ENCODE measurements at regions not wholly inside any gene's neighbourhood (a gene's known extent, or its start where the extent isn't known, plus 50 kb on each side); places are given as distances from the start of the nearest gene placed in this dataset.

DNA sequence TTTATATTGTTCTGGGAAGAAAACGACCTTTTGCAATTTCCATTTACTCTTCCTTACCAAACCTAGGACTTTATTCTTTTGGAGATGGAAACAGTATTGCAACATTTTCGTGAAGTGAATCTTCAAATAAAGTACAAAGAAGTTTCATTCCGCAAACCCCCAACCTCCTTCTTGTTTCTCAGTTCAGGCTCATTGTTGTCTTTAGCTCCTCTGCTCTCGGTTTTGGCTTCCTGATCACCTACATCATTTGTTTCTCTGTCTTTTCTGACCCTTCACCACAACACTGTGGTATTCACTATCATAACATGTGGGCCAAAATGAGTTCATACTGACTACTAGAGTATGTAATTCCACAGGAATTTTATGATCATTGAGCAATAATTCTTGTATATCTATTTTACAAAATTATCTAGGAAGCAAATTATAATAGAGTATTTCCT, 266.8 kb downstream of the ADAMTS20 start:
- H3K36me3 ChIP-seq: no peaks in the 10 kb centered on the region
- no peaks in the 10 kb centered on the region for H3K4me1 ChIP-seq
- DNase-seq (no peak), ATAC-seq (peak in 3 of 4 donors; percentile 18 to 68 (median 32)), FAIRE-seq (no peak)
- H3K4me3 ChIP-seq: no peak overlapping the region
- no peaks in the 10 kb centered on the region for H3K9me3 ChIP-seq
- H3K27ac ChIP-seq: no peak overlapping the region
- WGBS, 2 donors: 53 to 55% methylated on average over 4 of the region's 4 CpGs
- no peaks in the 10 kb centered on the region for H3K27me3 ChIP-seq
- TF ChIP-seq, protein P1, sequence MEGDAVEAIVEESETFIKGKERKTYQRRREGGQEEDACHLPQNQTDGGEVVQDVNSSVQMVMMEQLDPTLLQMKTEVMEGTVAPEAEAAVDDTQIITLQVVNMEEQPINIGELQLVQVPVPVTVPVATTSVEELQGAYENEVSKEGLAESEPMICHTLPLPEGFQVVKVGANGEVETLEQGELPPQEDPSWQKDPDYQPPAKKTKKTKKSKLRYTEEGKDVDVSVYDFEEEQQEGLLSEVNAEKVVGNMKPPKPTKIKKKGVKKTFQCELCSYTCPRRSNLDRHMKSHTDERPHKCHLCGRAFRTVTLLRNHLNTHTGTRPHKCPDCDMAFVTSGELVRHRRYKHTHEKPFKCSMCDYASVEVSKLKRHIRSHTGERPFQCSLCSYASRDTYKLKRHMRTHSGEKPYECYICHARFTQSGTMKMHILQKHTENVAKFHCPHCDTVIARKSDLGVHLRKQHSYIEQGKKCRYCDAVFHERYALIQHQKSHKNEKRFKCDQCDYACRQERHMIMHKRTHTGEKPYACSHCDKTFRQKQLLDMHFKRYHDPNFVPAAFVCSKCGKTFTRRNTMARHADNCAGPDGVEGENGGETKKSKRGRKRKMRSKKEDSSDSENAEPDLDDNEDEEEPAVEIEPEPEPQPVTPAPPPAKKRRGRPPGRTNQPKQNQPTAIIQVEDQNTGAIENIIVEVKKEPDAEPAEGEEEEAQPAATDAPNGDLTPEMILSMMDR (IDR thresholded peaks at IDR 0.05): no peak
- intact Hi-C loops (cut with DNase I): no loop called here

DNA sequence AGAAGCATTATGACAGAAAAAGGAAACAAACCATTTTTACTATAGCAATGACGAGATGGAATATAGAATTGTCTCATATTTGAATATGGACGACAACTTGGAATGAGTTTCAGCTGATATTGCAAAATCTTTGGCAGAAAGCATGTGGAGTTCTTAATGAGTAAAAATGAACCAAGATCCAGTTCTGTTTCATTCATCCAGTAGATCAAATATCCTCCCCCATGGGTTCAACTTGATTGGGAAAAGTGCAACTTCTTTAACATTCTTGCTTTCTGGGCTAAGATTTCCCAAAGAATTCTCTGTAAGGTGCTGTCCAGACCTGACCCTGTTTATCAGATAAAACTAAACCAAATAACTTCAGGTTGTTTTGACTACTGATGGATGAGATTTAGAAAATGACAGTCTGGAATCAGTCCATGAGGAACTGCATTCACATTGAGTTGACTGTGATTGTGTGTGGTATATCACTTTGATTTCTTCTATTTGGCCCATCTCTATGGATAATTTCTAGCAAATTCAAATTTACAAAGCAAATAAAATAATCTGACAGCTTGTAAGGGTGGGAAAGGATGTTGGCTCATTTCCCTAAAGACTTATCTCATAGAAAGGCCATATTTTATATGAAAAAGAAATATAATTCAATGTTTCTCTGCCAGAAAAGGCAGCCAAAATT, 267.4 kb downstream of the ADAMTS20 start:
- no peaks in the 10 kb centered on the region for H3K9me3 ChIP-seq
- DNase-seq (no peak), FAIRE-seq (no peak), ATAC-seq (no peak)
- no peak overlapping the region for H3K4me3 ChIP-seq
- TF ChIP-seq, protein P1 (IDR thresholded peaks at IDR 0.05): no peak
- H3K27me3 ChIP-seq: no peaks in the 10 kb centered on the region
- H3K4me1 ChIP-seq: no peaks in the 10 kb centered on the region
- intact Hi-C loops (cut with DNase I): no loop called here
- no peak overlapping the region for H3K27ac ChIP-seq
- WGBS, 2 donors: 40 to 59% methylated on average over 2 of the region's 2 CpGs
- no peaks in the 10 kb centered on the region for H3K36me3 ChIP-seq

DNA sequence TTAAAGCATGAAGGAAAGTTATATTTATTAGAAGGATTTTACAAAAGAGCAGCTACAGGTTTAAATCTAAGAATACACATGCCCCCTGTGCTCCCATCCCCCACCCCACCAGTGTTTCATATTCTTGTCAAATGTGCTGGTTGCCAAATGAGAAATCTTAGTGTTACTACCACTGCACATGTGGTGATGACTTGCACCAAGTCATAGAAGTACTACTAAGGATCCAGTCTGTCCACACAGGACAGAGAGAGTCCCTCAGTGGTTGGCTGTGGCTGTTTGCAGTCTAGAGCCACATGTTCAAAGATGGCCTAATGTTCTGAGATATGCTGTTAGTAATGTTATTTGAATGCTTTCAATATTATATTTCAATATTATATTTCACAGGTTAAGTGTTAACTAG, 268.8 kb downstream of the ADAMTS20 start:
- Histone ChIP-seq H3K4me1 (no peaks in the 10 kb centered on the region), H3K9me3 (no peaks in the 10 kb centered on the region), H3K27ac (no peak overlapping the region), H3K36me3 (no peaks in the 10 kb centered on the region), H3K27me3 (no peaks in the 10 kb centered on the region), H3K4me3 (no peak overlapping the region)
- FAIRE-seq: no peak
- no peak for ATAC-seq
- intact Hi-C loops (cut with DNase I): no loop called here
- DNase-seq: no peak
- TF ChIP-seq, protein P1 (IDR thresholded peaks at IDR 0.05): no peak

DNA sequence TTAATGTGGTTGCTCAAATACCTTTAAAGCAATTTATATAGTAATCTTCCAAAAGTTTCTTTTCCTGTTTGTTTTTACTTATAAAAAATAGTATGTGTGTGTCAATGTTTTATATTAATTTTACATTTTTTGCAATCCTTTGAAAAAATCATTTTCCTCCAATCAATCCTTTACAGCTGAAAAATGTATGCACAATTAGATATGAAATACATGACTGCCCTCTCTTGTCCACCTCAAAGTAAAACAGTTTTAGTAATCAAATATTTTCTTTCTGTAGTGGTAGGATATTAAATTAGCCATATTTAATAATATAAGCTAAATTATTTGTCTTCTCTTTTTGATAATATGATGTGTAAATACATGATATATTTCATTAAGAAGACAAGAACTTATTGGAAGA, 269.9 kb downstream of the ADAMTS20 start:
- no peak overlapping the region for H3K4me3 ChIP-seq
- intact Hi-C loops (cut with DNase I): no loop called here
- H3K36me3 ChIP-seq: no peaks in the 10 kb centered on the region
- H3K27me3 ChIP-seq: no peaks in the 10 kb centered on the region
- no peaks in the 10 kb centered on the region for H3K4me1 ChIP-seq
- TF ChIP-seq, protein P1 (IDR thresholded peaks at IDR 0.05): no peak
- ATAC-seq (peak in 2 of 4 donors; percentile 40 to 44), DNase-seq (no peak), FAIRE-seq (peak; percentile 45)
- no peak overlapping the region for H3K27ac ChIP-seq
- H3K9me3 ChIP-seq: no peaks in the 10 kb centered on the region

DNA sequence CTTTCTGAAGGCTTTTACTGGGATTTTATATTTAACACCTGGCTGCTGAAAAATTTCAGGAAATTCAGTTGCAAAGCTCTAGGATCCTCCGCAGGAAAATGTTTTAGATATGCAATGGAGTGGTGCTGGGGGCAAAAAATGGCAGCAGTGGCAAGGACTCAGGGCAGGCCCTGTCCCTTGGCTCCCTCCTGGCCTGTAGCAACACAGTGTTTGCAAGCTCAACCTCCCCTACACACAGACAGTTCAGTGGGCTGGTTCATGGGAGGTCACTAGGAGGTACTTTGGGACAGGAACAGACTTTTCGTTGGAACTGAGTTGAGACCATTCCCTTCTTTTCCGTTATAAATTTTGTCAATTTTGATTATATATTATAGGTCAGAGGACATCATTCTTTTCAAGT, 270.4 kb downstream of the ADAMTS20 start:
- WGBS, 2 donors: 70 to 75% methylated on average over 3 of the region's 3 CpGs
- no peak overlapping the region for H3K27ac ChIP-seq
- TF ChIP-seq, protein P1 (IDR thresholded peaks at IDR 0.05): no peak
- no peak for DNase-seq
- H3K4me3 ChIP-seq: no peak overlapping the region
- H3K36me3 ChIP-seq: no peaks in the 10 kb centered on the region
- no peak for ATAC-seq
- no peaks in the 10 kb centered on the region for H3K4me1 ChIP-seq
- no peaks in the 10 kb centered on the region for H3K27me3 ChIP-seq
- intact Hi-C loops (cut with DNase I): no loop called here
- no peak for FAIRE-seq
- H3K9me3 ChIP-seq: no peaks in the 10 kb centered on the region
